ENCODE measurements at regions not wholly inside any gene's neighbourhood (a gene's known extent, or its start where the extent isn't known, plus 50 kb on each side); places are given as distances from the start of the nearest gene placed in this dataset.
A peak's percentile ranks its signal among the peaks of the same experiment; 100 is the strongest.

GRCh38 chr7:156475179-156475578 lies 165.4 kb upstream of the RNF32 start:
- DNase-seq, result no peak

GRCh38 chr7:156474241-156474743 lies 166.3 kb upstream of the RNF32 start:
- DNase-seq, result no peak

- DNase-seq, result peak; percentile 45
These were observed 166.9 kb upstream of the RNF32 start for GRCh38 chr7:156473476-156474240.

- DNase-seq, result no peak
These were observed 168.3 kb upstream of the RNF32 start for GRCh38 chr7:156472267-156472666.

- DNase-seq, result no peak
These were observed 169.9 kb upstream of the RNF32 start for GRCh38 chr7:156470399-156471320.

GRCh38 chr7:156466955-156467625 lies 173.5 kb upstream of the RNF32 start:
- DNase-seq, result no peak

GRCh38 chr7:156466272-156466671 lies 174.3 kb upstream of the RNF32 start:
- DNase-seq, result no peak

- no peak for DNase-seq
These were observed 175.4 kb upstream of the RNF32 start for GRCh38 chr7:156465186-156465585.

- no peak for DNase-seq
These were observed 176.2 kb upstream of the RNF32 start for GRCh38 chr7:156464339-156464738.

- no peak for DNase-seq
These were observed 177.3 kb upstream of the RNF32 start for GRCh38 chr7:156463280-156463679.

GRCh38 chr7:156461881-156462665 lies 178.5 kb upstream of the RNF32 start:
- no peak for DNase-seq

- DNase-seq, result peak; percentile 68
These were observed 179.5 kb upstream of the RNF32 start for GRCh38 chr7:156460858-156461627.

GRCh38 chr7:156459582-156459981 lies 181.0 kb upstream of the RNF32 start:
- no peak for DNase-seq

GRCh38 chr7:156459067-156459466 lies 181.5 kb upstream of the RNF32 start:
- DNase-seq, result no peak

- DNase-seq, result no peak
These were observed 182.6 kb upstream of the RNF32 start for GRCh38 chr7:156458011-156458410.

- no peak for DNase-seq
These were observed 184.0 kb upstream of the RNF32 start for GRCh38 chr7:156456503-156457115.

GRCh38 chr7:156456032-156456431 lies 184.5 kb upstream of the RNF32 start:
- DNase-seq, result no peak

GRCh38 chr7:156450473-156450872 lies 190.1 kb upstream of the RNF32 start:
- no peak for DNase-seq

GRCh38 chr7:156448918-156449317 lies 191.7 kb upstream of the RNF32 start:
- no peak for DNase-seq

GRCh38 chr7:156446990-156447389 lies 193.6 kb upstream of the RNF32 start:
- DNase-seq, result no peak
